Uterus (tissue), 3 donors: ENCODE measurements at regions not wholly inside any gene's neighbourhood (a gene's known extent, or its start where the extent isn't known, plus 50 kb on each side); places are given as distances from the start of the nearest gene placed in this dataset.

ENCODE experiments used
- DNase-seq, 2 donors: peaks; one replicate each; pipeline ENCODE4 v3.0.0-alpha.2; 2019 to 2020
- H3K27ac ChIP-seq, 2 donors: fragments of 200-600 bp; sonication (generic); 1 replicate in 1 of 2; 2 replicates in 1 of 2; pipeline ENCODE4 v1.5.1; 2016 to 2018
- H3K27me3 ChIP-seq, 2 donors: fragments of 200-600 bp; sonication (generic); one replicate each; pipeline ENCODE4 v1.5.1; 2018 to 2019; ENCODE audit warnings: control low read depth in 1 of 2
- H3K36me3 ChIP-seq, 2 donors: fragments of 200-600 bp; sonication (generic); one replicate each; pipeline ENCODE4 v1.5.1; 2019; ENCODE audit warnings: control low read depth in 1 of 2
- H3K4me1 ChIP-seq, 2 donors: fragments of 200-600 bp; sonication (generic); one replicate each; pipeline ENCODE4 v1.5.1; 2018 to 2019; ENCODE audit warnings: control low read depth in 1 of 2
- H3K4me3 ChIP-seq, 2 donors: fragments of 200-600 bp; sonication (generic); 1 replicate in 1 of 2; 2 replicates in 1 of 2; pipeline ENCODE4 v1.5.1; 2018 to 2019; ENCODE audit warnings: mild to moderate bottlenecking in 1 of 2
- H3K9me3 ChIP-seq, 2 donors: fragments of 200-600 bp; sonication (generic); one replicate each; pipeline ENCODE4 v1.5.1; 2019; ENCODE audit warnings: control low read depth in 1 of 2
- CTCF ChIP-seq, 4 experiments: fragments of 200-600 bp in 2 of 4; fragments of 450-650 bp in 2 of 4; sonication (generic) in 2 of 4; IDR thresholded peaks; one replicate each; pipeline ENCODE4 v1.5.1; 2016 to 2019; ENCODE audit warnings: antibody characterized with exemption in 4 of 4, mild to moderate bottlenecking in 2 of 4, moderate library complexity in 1 of 4
- POLR2A ChIP-seq, 2 donors: fragments of 450-650 bp; IDR thresholded peaks; one replicate each; pipeline ENCODE4 v1.6.1; 2016; ENCODE audit warnings: antibody characterized with exemption in 2 of 2, mild to moderate bottlenecking in 1 of 2, moderate library complexity in 1 of 2
- intact Hi-C: fragments of 100-400 bp; cut with DNase I; formaldehyde crosslinking; loops from one replicate; pipeline ENCODE4 v1.15.1; 2023; ENCODE audit warnings: low total_unique reads
- donor health status: DM: yes; HTN: yes; CAD: no.

- Histone ChIP-seq H3K4me1 (no peaks in the 10 kb centered on the region), H3K36me3 (no peaks in the 10 kb centered on the region), H3K9me3 (no peaks in the 10 kb centered on the region), H3K4me3 (no peak overlapping the region), H3K27ac (no peak overlapping the region), H3K27me3 (no peaks in the 10 kb centered on the region)
- intact Hi-C loops: no loop called here
- DNase-seq: no peak
- TF ChIP-seq CTCF (IDR thresholded peaks at IDR 0.05): no peak
- TF ChIP-seq POLR2A (IDR thresholded peaks at IDR 0.05): no peak
Observed at GRCh38 chr5:89071941-89072331, 189.0 kb upstream of the MEF2C start.

- no peak overlapping the region for H3K27ac ChIP-seq
- H3K27me3 ChIP-seq: no peaks in the 10 kb centered on the region
- H3K4me1 ChIP-seq: no peaks in the 10 kb centered on the region
- no peak for TF ChIP-seq CTCF (IDR thresholded peaks at IDR 0.05)
- no peak for TF ChIP-seq POLR2A (IDR thresholded peaks at IDR 0.05)
- H3K36me3 ChIP-seq: no peaks in the 10 kb centered on the region
- H3K4me3 ChIP-seq: no peak overlapping the region
- DNase-seq: no peak
- H3K9me3 ChIP-seq: no peaks in the 10 kb centered on the region
- intact Hi-C loops: no loop called here
Observed at GRCh38 chr5:89071101-89071940, 188.3 kb upstream of the MEF2C start.

GRCh38 chr5:89069591-89069990, 186.6 kb upstream of the MEF2C start:
- no peaks in the 10 kb centered on the region for H3K36me3 ChIP-seq
- no peak for TF ChIP-seq POLR2A (IDR thresholded peaks at IDR 0.05)
- no peak for TF ChIP-seq CTCF (IDR thresholded peaks at IDR 0.05)
- DNase-seq: no peak
- no peaks in the 10 kb centered on the region for H3K27me3 ChIP-seq
- no peaks in the 10 kb centered on the region for H3K9me3 ChIP-seq
- no peak overlapping the region for H3K4me3 ChIP-seq
- H3K4me1 ChIP-seq: no peaks in the 10 kb centered on the region
- H3K27ac ChIP-seq: no peak overlapping the region
- intact Hi-C loops: no loop called here

- no peaks in the 10 kb centered on the region for H3K4me1 ChIP-seq
- H3K9me3 ChIP-seq: no peaks in the 10 kb centered on the region
- DNase-seq: no peak
- no peak for TF ChIP-seq CTCF (IDR thresholded peaks at IDR 0.05)
- no peak for TF ChIP-seq POLR2A (IDR thresholded peaks at IDR 0.05)
- H3K36me3 ChIP-seq: no peaks in the 10 kb centered on the region
- no peak overlapping the region for H3K4me3 ChIP-seq
- H3K27me3 ChIP-seq: no peaks in the 10 kb centered on the region
- H3K27ac ChIP-seq: no peak overlapping the region
- intact Hi-C loops: no loop called here
Observed at GRCh38 chr5:89067362-89067761, 184.4 kb upstream of the MEF2C start.

GRCh38 chr5:89065919-89066318, 182.9 kb upstream of the MEF2C start:
- Histone ChIP-seq H3K4me1 (no peaks in the 10 kb centered on the region), H3K36me3 (no peaks in the 10 kb centered on the region), H3K27me3 (no peaks in the 10 kb centered on the region), H3K9me3 (no peaks in the 10 kb centered on the region), H3K4me3 (no peak overlapping the region), H3K27ac (no peak overlapping the region)
- DNase-seq: no peak
- intact Hi-C loops: no loop called here
- TF ChIP-seq CTCF (IDR thresholded peaks at IDR 0.05) (no peak), POLR2A (IDR thresholded peaks at IDR 0.05) (no peak)
